Umbilical cord (tissue), 1 donor: ENCODE measurements at regions not wholly inside any gene's neighbourhood (a gene's known extent, or its start where the extent isn't known, plus 50 kb on each side); places are given as distances from the start of the nearest gene placed in this dataset.
"Not testable (repeated sequence)": the region's sequence is repeated elsewhere in the genome, so short reads cannot be mapped to it uniquely, and the experiment has no call there.

ENCODE experiments used
- DNase-seq: peaks from one replicate; pipeline ENCODE4 v3.0.0-alpha.2; 2015; ENCODE audit warnings: low spot score

DNA sequence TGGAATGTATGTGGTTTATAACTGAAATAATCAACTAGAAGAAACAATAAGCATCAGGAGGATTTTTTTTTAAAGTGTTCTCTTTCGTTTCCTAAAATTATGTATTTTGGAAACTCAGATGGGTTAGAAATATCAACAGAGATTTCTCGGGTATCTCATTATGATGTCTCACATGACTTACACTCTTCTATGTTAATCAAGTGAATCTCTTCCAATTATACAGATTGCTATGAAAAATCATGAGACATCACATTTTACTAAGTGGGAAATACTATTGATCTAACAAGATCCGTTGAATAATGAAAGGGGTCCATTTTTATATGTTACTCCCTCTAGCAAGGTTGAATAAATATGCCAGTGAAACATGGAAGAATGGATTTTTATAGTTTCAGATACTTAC, 54.7 kb upstream of the NRIP1 start:
- no peak for DNase-seq

DNA sequence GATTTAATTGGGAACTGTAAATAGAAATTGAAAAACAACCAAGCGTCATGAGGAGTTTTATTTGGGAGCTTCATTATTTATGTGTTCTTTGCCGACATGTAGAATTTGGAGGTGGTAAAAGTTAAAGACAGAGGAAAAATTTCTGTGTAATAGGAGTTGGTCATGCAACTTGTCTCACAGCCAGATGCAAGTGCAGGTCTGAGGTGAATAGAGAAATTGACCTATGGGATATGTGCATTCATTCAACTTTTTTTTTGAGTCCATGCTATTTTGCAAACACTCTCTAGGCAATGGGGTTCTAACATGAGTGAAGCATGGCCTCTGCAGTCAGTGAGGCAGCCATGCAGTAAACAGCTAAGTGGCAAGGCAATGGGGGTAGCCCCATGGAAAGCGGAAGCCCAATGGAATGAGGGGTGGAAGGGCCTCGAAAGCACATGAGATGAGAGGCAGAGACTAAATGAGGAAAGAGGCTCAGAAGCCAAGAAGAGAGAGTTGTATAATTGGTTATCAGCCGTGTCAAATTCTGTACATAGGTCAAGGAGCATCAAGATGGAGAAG, 56.4 kb upstream of the NRIP1 start:
- DNase-seq = no peak

DNA sequence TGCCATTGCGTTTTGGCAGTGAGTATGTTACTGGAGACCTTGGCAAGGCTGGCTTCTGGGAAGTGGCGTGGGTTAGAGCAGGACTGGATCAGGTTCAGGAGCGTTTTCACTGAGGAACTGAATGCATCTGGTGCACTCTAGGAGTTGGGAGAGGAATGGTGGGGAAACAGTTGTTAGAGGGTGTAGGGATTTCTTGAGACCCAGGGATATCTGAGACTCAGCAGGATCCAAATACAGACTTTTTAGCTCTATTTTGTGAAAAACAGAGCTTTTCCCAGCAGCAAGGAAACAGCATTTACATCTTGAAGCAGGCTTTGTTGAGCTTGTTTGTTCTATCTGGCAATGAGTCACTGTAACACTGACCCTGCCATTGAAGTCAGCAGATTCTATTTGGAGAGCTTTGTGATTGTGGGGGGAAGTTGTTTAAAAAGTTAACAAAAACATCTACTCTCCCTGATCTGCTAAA, 56.9 kb upstream of the NRIP1 start:
- peak; percentile 63 for DNase-seq

DNA sequence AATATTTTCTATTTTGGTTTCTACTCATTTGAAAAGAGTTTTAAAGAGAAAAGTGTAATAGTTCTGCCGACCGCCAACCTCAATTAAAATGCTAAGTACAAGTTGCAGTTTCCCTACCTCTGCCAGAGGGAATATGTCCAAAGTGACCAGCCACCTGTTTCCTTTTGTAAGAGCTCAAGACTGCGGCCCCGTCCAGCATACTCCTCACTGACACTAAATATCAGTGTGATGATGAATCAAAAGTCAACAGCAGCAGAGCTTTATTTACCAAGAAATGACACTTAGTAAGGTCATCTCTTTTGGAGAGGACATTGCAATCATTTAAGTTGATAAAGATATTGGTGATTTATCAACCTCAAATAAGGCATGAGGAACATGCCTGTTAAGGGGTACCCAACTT, 57.4 kb upstream of the NRIP1 start:
- no peak for DNase-seq

DNA sequence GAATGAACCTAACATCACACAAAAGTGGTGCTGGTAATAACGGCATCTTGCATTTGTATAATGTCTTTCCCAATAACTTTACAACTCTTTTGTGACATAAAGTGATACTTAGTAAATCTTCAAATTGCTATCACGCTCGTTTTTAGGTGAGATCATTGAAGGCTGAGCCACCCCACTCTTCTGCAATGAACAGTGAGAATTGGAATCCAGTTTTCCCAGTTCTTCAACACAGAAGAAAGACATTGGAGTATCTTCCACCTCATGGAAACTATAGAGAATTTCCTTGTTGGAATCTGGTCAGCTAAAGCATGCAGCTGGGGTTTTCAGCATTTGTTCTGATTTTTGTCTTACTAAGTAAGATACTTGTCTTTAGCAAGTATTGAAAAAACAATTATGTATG, 59.9 kb upstream of the NRIP1 start:
- no peak for DNase-seq

DNA sequence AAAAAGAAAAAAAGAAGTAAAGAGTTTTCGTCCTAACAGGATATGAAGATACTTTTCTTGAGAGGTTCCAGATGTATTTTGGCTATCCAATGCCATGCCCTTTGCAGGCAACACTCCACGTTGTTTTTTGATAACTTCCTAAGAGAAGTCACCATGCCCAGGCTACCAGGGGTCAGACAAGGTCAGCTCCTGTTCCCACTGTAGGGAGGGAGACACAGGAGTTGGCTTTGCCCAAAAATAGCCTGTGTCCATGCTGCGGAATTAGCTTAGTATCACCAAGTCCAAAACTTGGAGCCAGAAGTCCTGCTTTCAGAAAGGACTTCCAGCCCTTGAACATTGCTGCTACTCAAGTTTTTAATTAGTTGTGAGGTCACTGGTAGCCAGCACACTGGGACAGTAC, 62.1 kb upstream of the NRIP1 start:
- DNase-seq = no peak

DNA sequence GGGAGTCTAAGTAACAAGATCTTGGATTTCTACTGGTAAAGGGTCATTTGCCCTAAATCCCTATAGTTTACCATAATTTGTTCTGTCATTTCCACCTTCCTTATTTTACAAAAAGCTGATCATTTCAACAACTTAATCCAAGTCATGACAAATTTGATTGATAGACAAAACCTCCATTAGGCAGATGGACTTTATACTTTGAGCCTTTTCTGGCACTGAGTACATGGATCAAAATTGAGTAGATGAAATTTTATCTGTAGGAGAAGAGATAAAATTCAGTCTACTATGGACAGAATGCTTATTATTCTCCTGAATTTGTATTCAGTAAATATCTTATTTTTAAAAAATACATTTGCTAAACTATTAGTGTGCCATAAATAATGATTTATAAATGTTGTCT, 62.6 kb upstream of the NRIP1 start:
- no peak for DNase-seq

DNA sequence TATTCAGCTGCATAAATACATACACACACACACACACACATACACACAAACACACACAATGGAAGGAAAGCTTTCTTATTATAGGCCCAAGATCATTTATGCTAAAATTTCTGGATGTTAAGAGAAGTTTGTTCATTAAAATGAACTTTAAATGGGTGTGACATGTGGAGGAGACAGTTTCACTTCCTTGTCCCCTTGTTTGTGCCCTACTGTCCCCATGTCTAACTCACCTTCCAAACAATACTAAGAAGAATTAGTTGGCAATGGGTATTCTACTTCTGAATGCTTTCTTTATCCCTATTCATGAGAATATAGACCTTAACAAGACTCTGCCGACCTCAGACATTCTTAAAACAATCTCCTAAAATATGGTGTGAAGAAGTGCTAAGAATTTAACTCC, 63.5 kb upstream of the NRIP1 start:
- no peak for DNase-seq

DNA sequence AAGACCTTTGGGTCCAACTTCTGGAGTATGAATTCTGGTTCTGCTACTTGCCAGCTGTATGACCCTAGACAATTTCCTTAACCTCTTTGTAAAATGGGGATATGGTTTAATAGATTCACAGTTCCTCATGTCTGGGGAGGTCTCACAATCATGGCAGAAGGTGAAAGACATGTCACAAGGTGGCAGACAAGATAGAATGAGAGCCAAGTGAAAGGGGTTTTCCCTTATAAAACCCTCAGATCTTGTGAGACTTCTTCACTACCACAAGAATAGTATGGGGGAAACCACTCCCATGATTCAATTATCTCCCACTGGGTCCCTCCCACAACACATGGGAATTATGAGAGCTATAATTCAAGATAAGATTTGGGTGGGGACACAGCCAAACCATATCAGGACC, 63.9 kb upstream of the NRIP1 start:
- not testable (repeated sequence) for DNase-seq

DNA sequence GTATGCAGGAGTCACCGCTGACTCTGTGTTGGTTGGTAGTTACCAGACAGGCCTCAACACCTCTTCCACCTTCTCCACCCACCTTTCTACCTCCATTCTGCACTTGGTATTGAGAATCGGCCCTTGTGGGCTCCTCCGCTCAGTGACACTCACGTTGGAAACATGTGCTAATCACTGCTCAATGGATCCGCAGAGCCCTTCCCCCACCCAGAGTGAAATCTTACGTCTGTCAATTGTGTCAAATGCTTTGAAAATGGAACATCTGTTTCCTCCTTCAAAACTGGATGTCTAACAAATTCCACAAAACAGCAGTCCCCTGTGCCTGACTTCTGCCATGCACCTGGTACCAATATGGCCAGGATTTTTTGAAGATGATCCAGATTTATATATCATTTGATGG, 65.5 kb upstream of the NRIP1 start:
- no peak for DNase-seq

DNA sequence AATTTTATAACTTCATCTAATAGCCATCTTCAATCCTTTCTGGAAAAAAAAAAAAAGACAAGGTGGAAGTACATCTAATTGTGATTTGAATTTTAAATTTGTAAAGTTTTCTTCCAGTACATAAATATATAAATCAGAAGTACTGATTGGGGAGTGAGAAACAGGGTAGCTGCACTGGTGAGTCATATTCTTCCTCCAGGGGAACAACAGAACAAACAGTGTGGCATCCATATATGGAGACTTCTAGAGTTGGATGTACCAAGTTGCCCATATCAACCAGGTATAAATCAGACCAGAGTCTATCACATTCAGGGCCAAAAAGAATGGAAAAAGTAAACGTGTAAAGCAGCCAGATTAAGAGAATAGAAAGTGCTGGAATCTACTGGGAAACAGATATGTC, 66.0 kb upstream of the NRIP1 start:
- no peak for DNase-seq

DNA sequence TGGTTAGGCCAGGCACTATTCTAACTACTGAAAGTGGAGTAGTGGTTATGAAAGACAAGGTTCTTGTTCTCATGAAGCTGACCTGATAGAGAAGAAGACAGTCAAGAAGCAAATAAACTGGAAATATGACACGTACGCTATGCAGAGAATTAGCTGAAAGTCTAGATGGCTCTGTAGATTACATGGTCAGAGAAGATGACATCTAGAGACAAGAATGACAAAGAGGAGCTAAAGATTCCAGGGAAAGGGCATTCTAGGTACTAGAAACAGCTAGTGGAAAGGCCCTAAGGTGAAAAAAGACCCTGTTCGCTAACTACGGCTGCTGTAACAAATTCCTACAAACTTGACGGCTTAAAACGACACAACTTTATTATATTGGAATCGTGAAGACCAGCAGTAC, 68.0 kb upstream of the NRIP1 start:
- no peak for DNase-seq

DNA sequence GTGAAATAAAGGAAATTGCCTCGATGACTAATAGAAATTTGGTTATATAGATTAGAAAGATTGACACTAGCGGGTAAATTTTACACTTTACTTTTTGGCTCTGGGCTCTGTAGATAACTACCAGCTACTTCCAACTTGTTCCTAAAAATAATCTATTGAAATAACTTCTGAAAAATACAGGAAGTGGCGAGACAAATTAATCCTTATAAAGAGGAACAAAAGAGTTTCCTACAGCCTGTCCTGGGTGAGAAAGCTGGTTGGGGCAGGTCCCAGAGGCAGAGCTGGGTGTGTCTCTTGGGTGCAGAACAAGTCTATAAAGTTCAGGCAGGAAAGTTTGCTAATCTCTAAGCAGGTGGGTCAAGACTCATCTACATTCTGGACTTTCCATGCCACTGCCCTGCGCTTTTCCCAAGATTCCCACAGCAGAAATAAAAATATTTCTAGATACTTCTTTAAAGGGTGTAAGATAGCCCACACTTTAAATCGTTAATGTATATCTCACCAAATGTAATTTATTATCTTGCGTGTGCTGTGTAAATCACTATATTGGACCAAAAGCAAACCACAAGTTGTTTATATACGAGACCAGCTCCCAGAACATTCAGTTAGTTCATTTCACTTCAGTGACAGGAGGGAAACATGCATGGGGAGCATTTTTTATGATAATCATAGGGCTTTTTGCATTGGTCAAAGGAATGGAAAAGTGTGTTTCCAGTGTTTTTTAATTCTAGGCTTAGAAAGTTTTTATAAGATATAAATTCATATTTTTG, 70.1 kb upstream of the NRIP1 start:
- DNase-seq = no peak

DNA sequence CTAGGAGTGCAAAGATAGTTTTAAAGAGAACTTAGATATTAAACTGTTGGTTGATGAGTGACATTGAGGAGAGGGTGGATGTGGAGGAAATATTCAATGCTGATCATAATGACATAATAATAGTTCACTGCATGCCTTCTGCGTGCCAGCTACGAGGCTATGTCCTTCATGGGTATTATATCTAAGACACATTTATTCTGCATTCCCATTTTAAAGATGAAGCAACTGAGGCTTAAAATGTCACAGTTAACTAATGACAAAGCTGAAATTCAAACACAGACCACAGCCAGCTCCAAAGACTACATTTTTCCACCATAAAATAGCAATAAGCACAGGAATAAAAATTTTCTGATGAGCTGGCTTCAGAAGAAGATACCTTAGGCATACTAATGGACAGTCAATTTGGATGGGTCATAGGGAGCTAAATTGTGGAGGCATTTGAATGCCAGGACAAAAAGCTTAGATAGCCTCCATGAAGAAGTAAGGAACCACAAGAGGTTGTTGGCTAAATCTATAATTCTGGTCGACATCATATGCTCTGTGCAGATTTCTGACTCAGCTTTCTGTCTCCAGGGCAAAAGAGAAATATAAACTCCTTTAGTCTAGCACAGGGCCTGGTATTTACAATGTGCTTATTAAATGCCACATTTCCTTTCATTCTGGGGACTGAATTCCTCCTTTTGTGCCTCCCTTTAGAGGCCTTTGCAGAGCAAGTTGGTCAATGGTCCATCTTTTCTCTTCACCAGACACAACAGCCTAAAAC, 71.2 kb upstream of the NRIP1 start:
- no peak for DNase-seq

DNA sequence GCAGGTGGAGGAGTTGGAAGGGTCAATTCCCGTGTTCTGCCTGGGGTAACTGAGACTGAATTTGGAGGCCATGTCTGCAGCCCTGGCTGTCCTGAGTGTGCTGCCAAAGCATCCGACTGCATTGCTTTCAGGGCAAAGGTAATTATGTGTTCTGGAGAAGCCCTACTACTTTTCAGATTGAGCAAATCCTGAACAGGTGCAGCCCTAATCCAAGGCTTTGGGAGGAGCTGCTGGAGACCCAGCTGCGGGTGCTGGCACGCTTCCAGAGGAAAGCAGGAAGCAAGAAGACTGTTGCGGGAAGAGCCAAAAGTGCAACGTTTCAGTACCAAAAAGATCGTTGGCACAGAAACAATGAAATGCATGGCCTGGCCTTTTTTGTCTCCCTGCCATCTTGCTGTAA, 73.7 kb upstream of the NRIP1 start:
- no peak for DNase-seq

DNA sequence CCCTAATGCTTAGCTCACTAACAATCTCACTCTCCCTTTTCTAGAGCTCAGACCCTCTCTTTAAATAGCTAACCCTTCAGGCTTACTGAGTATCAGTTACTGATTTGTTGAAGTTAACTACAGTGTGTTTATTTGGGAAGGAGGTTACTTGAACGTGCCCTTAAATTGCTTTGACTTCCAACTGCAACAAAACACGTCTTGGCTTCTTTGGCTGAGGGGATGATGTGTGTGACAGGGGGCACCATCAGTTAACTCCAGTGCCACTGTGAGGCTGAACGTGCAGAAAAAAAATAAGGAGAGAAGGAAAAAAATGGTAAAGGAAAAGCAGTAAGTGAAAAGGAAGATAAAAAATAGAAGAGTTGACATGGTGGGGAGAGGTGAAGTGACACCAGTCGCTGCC, 75.1 kb upstream of the NRIP1 start:
- DNase-seq = no peak

DNA sequence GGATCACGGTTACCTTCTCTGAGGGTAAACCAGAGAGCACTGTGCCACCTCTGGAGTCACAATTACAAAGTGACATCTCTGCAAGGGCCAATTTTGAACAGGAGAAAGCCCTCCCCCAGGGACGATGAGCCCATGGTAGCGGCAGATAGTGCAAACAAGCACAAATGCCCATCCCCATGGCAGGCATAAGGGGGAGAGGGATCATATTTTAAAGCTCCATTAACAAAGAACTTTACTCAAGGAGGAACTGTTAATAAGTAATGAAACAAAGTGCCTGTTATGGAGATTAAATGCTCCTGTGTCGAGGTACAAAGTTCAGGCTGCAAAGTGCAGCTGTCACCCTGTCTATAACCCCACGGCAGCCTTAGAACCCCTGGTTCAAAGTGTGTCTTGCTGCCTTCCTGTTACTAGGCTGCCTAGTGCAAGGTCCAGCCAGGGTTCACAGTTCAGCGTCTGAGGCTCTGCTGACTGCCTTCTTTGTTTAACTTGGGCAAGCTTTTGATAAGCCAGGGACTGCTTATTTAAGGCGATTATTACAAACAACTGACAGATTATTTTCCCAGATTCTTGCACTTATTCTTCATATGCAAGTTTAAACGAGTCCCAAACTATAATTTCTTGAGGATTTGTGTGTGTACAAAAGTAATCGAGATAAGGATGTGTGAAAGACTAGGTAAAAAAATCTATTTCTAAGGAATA, 75.7 kb upstream of the NRIP1 start:
- DNase-seq = no peak

DNA sequence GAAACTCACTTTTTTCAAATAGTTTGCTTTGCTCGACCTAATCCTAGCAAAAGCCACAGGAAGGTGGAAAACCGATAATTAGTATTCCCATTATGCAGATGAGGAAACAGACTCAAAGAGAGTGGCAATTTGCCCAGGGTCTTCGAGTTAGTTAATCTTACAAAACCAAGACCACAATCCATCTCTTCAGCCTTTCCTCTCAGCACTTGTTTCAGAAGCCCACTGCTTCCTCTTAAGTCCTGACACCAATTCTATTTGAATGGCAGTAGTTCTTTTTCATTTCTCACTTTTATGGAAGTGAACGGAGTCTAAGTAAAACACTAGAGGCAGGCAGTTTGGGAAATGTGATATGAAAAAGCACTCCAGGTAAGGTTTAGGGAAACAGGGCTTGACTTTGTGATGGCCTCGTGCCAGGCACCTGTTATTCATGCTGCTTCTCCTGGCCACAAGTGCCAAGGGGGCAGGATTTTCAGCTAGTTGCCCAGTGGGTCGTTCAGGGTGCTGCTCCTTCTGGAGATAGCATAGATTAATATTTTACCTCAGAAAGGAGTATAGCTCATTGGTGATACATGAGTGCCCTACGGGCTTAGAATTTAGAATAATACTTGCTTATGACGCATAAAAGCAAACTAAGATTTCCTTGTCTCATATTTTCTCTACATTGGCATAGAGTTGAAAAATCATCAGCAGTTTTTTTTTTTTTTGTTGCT, 76.6 kb upstream of the NRIP1 start:
- no peak for DNase-seq

DNA sequence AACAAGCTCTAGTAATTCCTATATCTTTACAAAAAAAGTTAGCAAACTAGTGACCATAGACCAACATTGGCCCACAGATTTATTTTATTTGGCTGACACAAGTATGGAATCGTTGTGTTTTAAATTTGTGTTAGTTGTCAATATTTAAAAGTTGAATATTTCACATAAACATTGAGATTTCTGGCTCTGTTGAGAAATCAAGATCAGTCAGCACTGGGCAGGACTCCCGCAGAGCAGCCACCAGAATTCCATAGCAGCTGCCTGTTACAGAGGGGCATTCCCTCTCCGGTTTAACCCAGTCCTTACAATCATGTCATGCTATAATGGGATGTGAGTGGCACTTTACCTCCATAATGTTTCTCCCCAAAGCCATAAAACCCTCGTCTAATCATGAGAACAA, 79.2 kb upstream of the NRIP1 start:
- DNase-seq = no peak

DNA sequence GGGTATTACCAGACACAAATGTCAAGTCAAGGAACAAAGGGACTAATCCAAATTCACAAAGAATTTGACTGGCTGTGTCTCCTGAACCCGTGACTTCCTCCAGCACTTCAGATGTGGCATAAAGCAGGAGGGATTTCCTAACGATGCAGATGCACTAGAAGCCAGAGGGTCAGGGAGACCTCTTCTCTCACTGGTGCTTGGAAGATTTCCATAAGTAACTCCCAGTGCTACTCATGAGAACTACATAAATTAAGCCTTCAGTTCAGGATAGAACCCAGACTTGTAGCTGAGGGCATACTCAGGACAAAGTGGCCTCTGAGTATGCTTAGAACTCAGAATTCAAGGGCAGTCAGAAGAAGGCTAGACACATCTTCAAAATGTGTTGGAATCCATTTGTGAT, 83.6 kb upstream of the NRIP1 start:
- DNase-seq = no peak

DNA sequence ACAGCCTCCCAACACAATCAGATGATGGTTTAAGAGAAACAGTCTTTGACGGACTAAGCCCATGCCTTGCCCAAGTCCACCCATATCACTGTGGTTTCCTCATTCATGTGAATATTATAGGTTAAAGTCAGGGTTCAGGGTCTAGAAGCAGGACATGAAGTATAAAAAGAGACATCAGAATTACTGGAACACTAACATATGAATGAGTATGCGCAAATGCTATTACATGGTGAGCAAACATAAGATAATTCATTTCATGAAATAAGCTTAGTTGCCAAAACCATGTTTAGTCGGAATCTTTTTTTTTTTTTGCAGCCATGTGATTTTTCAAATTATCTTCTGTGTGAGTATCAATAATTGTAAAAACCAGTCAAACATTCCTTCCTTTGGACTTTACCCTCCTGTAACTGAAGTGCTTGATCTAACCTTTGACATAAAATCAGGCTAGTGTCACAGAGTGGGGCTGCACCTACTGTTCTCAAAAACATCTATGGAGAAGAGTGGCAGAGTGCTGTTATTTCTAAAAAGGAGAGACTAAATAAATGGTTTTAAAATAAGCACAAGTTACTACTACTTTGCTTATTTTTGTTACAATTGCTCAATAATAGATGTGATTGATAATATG, 84.9 kb upstream of the NRIP1 start:
- no peak for DNase-seq
